ENCODE measurements at regions not wholly inside any gene's neighbourhood (a gene's known extent, or its start where the extent isn't known, plus 50 kb on each side); places are given as distances from the start of the nearest gene placed in this dataset.

DNA sequence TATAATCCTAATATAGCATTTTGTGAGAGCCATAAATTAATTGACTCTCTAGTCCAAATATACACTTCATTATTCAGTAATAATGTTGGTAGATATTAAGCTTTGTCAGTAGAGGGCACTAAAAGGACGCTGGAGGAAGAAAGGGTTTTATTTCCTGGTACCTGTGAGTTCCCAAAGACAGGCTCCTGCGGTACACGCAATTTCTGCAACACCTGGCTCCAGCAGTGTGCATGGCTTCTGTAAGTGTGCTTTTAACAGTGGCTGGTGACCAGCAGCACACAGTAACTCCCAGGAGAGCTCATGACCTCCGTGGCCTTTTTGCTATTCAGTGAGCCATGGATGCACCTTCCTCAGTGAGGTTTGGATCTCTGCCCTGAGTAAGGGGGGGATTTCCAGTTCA, 338.3 kb upstream of the ZNF385D start:
- no peak overlapping the region for H3K27ac ChIP-seq
- H3K4me3 ChIP-seq: no peak overlapping the region
- TF ChIP-seq, protein P1, sequence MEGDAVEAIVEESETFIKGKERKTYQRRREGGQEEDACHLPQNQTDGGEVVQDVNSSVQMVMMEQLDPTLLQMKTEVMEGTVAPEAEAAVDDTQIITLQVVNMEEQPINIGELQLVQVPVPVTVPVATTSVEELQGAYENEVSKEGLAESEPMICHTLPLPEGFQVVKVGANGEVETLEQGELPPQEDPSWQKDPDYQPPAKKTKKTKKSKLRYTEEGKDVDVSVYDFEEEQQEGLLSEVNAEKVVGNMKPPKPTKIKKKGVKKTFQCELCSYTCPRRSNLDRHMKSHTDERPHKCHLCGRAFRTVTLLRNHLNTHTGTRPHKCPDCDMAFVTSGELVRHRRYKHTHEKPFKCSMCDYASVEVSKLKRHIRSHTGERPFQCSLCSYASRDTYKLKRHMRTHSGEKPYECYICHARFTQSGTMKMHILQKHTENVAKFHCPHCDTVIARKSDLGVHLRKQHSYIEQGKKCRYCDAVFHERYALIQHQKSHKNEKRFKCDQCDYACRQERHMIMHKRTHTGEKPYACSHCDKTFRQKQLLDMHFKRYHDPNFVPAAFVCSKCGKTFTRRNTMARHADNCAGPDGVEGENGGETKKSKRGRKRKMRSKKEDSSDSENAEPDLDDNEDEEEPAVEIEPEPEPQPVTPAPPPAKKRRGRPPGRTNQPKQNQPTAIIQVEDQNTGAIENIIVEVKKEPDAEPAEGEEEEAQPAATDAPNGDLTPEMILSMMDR (IDR thresholded peaks at IDR 0.05): no peak
- H3K27me3 ChIP-seq: no peaks in the 10 kb centered on the region
- intact Hi-C loops (cut with DNase I; ENCODE audit: low total_unique reads): no loop called here
- H3K4me1 ChIP-seq: no peaks in the 10 kb centered on the region
- no peaks in the 10 kb centered on the region for H3K9me3 ChIP-seq
- H3K36me3 ChIP-seq: no peaks in the 10 kb centered on the region
- no peak for DNase-seq

DNA sequence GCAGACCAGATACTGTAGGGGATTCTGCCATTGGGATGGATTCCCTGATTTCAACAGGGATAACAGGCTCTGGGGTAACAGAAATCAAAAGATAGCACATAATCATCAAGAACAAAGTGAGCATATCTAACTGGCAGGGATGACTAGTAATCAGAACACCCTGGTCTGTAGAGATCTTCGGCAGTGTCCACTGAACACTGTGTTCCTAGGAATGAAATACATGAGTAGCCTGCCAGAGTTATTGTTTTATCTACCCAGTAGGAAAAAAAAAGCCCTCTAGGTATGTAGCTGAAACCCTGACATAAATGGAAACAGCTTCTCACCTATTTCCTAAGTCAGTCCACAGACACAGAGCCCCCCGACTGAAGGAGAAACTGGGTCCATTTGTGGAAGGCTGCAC, 340.3 kb upstream of the ZNF385D start:
- TF ChIP-seq, protein P1 (IDR thresholded peaks at IDR 0.05): no peak
- Histone ChIP-seq H3K27me3 (no peaks in the 10 kb centered on the region), H3K4me3 (no peak overlapping the region), H3K9me3 (no peaks in the 10 kb centered on the region), H3K27ac (no peak overlapping the region), H3K4me1 (no peaks in the 10 kb centered on the region), H3K36me3 (no peaks in the 10 kb centered on the region)
- no peak for DNase-seq
- intact Hi-C loops (cut with DNase I; ENCODE audit: low total_unique reads): no loop called here

DNA sequence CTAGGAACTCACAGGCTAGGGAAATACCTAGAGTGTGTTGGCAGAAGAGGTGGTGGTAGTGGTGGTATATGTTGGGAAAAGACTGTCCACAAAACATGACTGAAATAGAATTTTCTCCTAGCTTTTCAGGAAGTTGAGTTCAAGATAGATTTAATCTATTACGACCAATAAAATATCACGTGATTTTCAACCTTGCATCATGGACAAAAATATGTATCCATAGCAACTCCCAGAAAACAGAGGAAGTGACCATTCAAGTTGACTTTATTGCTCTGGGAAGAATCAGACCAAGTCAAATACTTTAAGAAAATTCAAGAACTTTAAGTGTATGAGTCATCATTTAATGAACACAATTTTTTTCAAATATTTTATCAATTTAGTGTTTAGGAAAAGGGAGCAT, 347.0 kb upstream of the ZNF385D start:
- H3K36me3 ChIP-seq: no peaks in the 10 kb centered on the region
- TF ChIP-seq, protein P1 (IDR thresholded peaks at IDR 0.05): no peak
- no peak overlapping the region for H3K27ac ChIP-seq
- H3K4me3 ChIP-seq: no peak overlapping the region
- intact Hi-C loops (cut with DNase I; ENCODE audit: low total_unique reads): no loop called here
- no peak for DNase-seq
- H3K4me1 ChIP-seq: no peaks in the 10 kb centered on the region
- no peaks in the 10 kb centered on the region for H3K27me3 ChIP-seq
- H3K9me3 ChIP-seq: no peaks in the 10 kb centered on the region

DNA sequence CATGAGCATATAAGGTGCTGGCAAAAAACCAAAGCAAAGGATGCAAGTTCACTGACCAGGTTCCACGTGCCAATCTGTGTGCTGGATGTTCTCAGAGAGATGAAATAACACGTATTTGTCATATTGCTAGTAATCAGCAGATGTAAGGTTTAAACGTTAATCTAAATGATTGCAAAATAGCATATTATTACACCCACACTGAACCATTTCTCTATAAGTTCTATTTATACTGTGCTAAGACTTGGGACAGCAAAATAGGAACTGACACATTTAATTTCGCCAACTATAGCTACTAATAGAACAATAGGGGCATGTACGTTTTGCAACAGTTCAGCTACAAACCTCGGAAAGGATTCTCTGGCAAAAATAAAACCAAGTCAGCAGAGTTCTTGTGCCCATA, 350.3 kb upstream of the ZNF385D start:
- no peaks in the 10 kb centered on the region for H3K9me3 ChIP-seq
- intact Hi-C loops (cut with DNase I; ENCODE audit: low total_unique reads): no loop called here
- H3K4me3 ChIP-seq: no peak overlapping the region
- H3K36me3 ChIP-seq: no peaks in the 10 kb centered on the region
- H3K27me3 ChIP-seq: no peaks in the 10 kb centered on the region
- no peak for DNase-seq
- H3K4me1 ChIP-seq: peaks cover 0 to 5% (median 0%) of the 10 kb centered on the region in 4 donors
- TF ChIP-seq, protein P1 (IDR thresholded peaks at IDR 0.05): no peak
- H3K27ac ChIP-seq: no peak overlapping the region

DNA sequence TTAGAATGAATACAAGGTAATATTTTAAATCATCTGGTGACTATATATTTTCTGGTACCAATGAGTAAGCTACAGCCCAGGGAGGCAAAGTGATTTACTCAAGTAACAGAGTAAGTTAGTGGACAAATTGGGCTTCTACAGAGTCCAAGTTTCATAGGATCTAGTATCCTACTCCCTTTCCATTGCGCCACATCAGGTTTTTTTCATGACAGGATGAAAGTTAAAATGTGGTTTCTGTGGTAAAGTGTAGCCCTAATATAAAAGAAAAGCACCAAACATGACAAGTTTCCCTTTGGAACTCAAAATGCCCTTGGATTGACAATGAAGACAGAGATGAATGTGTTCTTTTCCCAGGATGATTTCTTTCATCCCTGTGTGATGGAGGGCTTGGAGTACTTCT, 350.8 kb upstream of the ZNF385D start:
- intact Hi-C loops (cut with DNase I; ENCODE audit: low total_unique reads): no loop called here
- TF ChIP-seq, protein P1 (IDR thresholded peaks at IDR 0.05): no peak

DNA sequence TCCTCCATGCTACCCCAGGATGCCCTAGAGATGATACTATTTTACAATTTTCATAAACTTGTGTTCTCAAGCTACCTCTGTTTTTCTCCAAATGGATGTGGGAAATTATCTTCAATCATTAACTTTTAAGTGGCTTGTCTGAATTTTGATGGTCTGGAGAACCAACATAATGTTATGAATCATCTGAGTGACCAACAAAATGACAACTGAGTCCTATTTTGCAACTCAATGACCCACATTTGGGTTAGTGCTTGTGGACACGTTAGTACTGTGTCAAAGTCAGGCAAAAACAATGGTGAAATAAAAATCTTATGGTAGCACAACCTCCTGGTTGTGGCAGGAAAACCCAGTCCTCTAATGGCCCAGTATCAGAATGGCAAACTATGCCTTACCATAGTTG, 352.4 kb upstream of the ZNF385D start:
- H3K36me3 ChIP-seq: no peaks in the 10 kb centered on the region
- intact Hi-C loops (cut with DNase I; ENCODE audit: low total_unique reads): no loop called here
- peaks cover 0 to 8% (median 0%) of the 10 kb centered on the region in 4 donors for H3K4me1 ChIP-seq

More for the DNA sequence above, 350.8 kb upstream of the ZNF385D start:
- Histone ChIP-seq H3K9me3 (no peaks in the 10 kb centered on the region), H3K4me1 (peaks cover 0 to 8% (median 0%) of the 10 kb centered on the region in 4 donors), H3K27me3 (no peaks in the 10 kb centered on the region), H3K36me3 (no peaks in the 10 kb centered on the region), H3K4me3 (no peak overlapping the region), H3K27ac (no peak overlapping the region)
- no peak for DNase-seq

More for the DNA sequence above, 352.4 kb upstream of the ZNF385D start:
- no peak overlapping the region for H3K27ac ChIP-seq
- no peaks in the 10 kb centered on the region for H3K27me3 ChIP-seq
- no peak for DNase-seq
- TF ChIP-seq, protein P1 (IDR thresholded peaks at IDR 0.05): no peak
- no peaks in the 10 kb centered on the region for H3K9me3 ChIP-seq
- H3K4me3 ChIP-seq: no peak overlapping the region

All from tibial artery (tissue), 4 donors.